WTC11 (cell line): ENCODE measurements at regions not wholly inside any gene's neighbourhood (a gene's known extent, or its start where the extent isn't known, plus 50 kb on each side); places are given as distances from the start of the nearest gene placed in this dataset.
"Not testable (repeated sequence)": the region's sequence is repeated elsewhere in the genome, so short reads cannot be mapped to it uniquely, and the experiment has no call there.

ENCODE experiments used
- CREM ChIP-seq: sonication (generic); formaldehyde crosslinking; IDR thresholded peaks from 2 replicates; pipeline ENCODE4 v1.8.1; 2022; ENCODE audit warnings: mild to moderate bottlenecking, missing genetic modification reagents, moderate library complexity
- FOXK1 ChIP-seq: sonication (generic); formaldehyde crosslinking; IDR thresholded peaks from 2 replicates; pipeline ENCODE4 v1.8.0; 2022; ENCODE audit warnings: mild to moderate bottlenecking, moderate library complexity, missing genetic modification reagents
- FOXP1 ChIP-seq: sonication (generic); formaldehyde crosslinking; IDR thresholded peaks from 2 replicates; pipeline ENCODE4 v1.8.0; 2022; ENCODE audit warnings: missing genetic modification reagents, mild to moderate bottlenecking, moderate library complexity, borderline replicate concordance
- KAT7 ChIP-seq: sonication (generic); formaldehyde crosslinking; IDR thresholded peaks from 2 replicates; pipeline ENCODE4 v1.8.1; 2023; ENCODE audit warnings: missing genetic modification reagents, mild to moderate bottlenecking, borderline replicate concordance
- MYBL2 ChIP-seq: sonication (generic); formaldehyde crosslinking; IDR thresholded peaks from 2 replicates; pipeline ENCODE4 v1.8.1; 2023; ENCODE audit warnings: mild to moderate bottlenecking, moderate library complexity, missing genetic modification reagents
- NFE2L1 ChIP-seq: sonication (generic); formaldehyde crosslinking; IDR thresholded peaks from 2 replicates; pipeline ENCODE4 v1.8.1; 2023; ENCODE audit warnings: missing genetic modification reagents
- ZNF232 ChIP-seq: sonication (generic); formaldehyde crosslinking; IDR thresholded peaks from 2 replicates; pipeline ENCODE4 v1.8.0; 2022; ENCODE audit warnings: mild to moderate bottlenecking, missing genetic modification reagents
- TF ChIP-seq, protein P1 (sequence below): fragments of 200-600 bp; IDR thresholded peaks from 2 replicates; pipeline ENCODE4 v1.8.0; 2022; ENCODE audit warnings: antibody characterized with exemption
- TF ChIP-seq, protein P2 (sequence below): sonication (generic); formaldehyde crosslinking; IDR thresholded peaks from 2 replicates; pipeline ENCODE4 v1.8.0; 2022; ENCODE audit warnings: mild to moderate bottlenecking, missing genetic modification reagents
- TF ChIP-seq, protein P3 (sequence below): fragments of 250-450 bp; sonication (Bioruptor Pico); IDR thresholded peaks from 2 replicates; pipeline ENCODE4 v1.9.0; 2021; ENCODE audit warnings: mild to moderate bottlenecking
- TF ChIP-seq, protein P4 (sequence below): sonication (generic); formaldehyde crosslinking; IDR thresholded peaks from 2 replicates; pipeline ENCODE4 v1.8.0; 2023; ENCODE audit warnings: missing genetic modification reagents
- TF ChIP-seq, protein P5 (sequence below): sonication (generic); formaldehyde crosslinking; IDR thresholded peaks from 2 replicates; pipeline ENCODE4 v1.8.1; 2023; ENCODE audit warnings: mild to moderate bottlenecking, moderate library complexity, missing genetic modification reagents
- TF ChIP-seq, protein P6 (sequence below): sonication (generic); formaldehyde crosslinking; IDR thresholded peaks from 2 replicates; pipeline ENCODE4 v1.8.0; 2022; ENCODE audit warnings: mild to moderate bottlenecking, missing genetic modification reagents

DNA sequence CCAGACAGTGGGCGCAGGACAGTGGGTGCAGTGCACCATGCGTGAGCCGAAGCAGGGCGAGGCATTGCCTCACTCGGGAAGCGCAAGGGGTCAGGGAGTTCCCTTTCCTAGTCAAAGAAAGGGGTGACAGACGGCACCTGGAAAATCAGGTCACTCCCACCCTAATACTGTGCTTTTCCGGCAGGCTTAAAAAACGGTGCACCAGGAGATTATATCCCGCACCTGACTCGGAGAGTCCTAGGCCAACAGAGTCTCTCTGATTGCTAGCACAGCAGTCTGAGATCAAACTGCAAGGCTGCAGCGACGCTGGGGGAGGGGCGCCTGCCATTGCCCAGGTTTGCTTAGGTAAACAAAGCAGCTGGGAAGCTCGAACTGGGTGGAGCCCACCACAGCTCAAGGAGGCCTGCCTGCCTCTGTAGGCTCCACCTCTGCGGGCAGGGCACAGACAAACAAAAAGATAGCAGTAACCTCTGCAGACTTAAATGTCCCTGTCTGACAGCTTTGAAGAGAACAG lies 116.4 kb downstream of the CXCL12 start:
- TF ChIP-seq, protein P1, sequence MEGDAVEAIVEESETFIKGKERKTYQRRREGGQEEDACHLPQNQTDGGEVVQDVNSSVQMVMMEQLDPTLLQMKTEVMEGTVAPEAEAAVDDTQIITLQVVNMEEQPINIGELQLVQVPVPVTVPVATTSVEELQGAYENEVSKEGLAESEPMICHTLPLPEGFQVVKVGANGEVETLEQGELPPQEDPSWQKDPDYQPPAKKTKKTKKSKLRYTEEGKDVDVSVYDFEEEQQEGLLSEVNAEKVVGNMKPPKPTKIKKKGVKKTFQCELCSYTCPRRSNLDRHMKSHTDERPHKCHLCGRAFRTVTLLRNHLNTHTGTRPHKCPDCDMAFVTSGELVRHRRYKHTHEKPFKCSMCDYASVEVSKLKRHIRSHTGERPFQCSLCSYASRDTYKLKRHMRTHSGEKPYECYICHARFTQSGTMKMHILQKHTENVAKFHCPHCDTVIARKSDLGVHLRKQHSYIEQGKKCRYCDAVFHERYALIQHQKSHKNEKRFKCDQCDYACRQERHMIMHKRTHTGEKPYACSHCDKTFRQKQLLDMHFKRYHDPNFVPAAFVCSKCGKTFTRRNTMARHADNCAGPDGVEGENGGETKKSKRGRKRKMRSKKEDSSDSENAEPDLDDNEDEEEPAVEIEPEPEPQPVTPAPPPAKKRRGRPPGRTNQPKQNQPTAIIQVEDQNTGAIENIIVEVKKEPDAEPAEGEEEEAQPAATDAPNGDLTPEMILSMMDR = not testable (repeated sequence)
- TF ChIP-seq, protein P2, sequence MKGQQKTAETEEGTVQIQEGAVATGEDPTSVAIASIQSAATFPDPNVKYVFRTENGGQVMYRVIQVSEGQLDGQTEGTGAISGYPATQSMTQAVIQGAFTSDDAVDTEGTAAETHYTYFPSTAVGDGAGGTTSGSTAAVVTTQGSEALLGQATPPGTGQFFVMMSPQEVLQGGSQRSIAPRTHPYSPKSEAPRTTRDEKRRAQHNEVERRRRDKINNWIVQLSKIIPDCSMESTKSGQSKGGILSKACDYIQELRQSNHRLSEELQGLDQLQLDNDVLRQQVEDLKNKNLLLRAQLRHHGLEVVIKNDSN (CRISPR knock-in tag) = not testable (repeated sequence)
- TF ChIP-seq FOXK1 (CRISPR knock-in tag); NFE2L1 (CRISPR knock-in tag); KAT7 (CRISPR knock-in tag); ZNF232 (CRISPR knock-in tag); CREM; MYBL2 (CRISPR knock-in tag); FOXP1 (CRISPR knock-in tag): not testable (repeated sequence)
- TF ChIP-seq, protein P3, sequence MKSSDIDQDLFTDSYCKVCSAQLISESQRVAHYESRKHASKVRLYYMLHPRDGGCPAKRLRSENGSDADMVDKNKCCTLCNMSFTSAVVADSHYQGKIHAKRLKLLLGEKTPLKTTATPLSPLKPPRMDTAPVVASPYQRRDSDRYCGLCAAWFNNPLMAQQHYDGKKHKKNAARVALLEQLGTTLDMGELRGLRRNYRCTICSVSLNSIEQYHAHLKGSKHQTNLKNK (CRISPR knock-in tag) = not testable (repeated sequence)
- TF ChIP-seq, protein P4, sequence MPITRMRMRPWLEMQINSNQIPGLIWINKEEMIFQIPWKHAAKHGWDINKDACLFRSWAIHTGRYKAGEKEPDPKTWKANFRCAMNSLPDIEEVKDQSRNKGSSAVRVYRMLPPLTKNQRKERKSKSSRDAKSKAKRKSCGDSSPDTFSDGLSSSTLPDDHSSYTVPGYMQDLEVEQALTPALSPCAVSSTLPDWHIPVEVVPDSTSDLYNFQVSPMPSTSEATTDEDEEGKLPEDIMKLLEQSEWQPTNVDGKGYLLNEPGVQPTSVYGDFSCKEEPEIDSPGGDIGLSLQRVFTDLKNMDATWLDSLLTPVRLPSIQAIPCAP = not testable (repeated sequence)
- TF ChIP-seq, protein P5, sequence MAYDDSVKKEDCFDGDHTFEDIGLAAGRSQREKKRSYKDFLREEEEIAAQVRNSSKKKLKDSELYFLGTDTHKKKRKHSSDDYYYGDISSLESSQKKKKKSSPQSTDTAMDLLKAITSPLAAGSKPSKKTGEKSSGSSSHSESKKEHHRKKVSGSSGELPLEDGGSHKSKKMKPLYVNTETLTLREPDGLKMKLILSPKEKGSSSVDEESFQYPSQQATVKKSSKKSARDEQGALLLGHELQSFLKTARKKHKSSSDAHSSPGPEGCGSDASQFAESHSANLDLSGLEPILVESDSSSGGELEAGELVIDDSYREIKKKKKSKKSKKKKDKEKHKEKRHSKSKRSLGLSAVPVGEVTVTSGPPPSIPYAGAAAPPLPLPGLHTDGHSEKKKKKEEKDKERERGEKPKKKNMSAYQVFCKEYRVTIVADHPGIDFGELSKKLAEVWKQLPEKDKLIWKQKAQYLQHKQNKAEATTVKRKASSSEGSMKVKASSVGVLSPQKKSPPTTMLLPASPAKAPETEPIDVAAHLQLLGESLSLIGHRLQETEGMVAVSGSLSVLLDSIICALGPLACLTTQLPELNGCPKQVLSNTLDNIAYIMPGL (CRISPR knock-in tag) = not testable (repeated sequence)
- TF ChIP-seq, protein P6, sequence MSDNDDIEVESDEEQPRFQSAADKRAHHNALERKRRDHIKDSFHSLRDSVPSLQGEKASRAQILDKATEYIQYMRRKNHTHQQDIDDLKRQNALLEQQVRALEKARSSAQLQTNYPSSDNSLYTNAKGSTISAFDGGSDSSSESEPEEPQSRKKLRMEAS = not testable (repeated sequence)
